ENCODE measurements at regions not wholly inside any gene's neighbourhood (a gene's known extent, or its start where the extent isn't known, plus 50 kb on each side); places are given as distances from the start of the nearest gene placed in this dataset.

- TF ChIP-seq CTCF (IDR thresholded peaks at IDR 0.05) (no peak), YY1 (IDR thresholded peaks at IDR 0.05; ENCODE audit: low read depth) (no peak), JUND (IDR thresholded peaks at IDR 0.05) (no peak), POLR2AphosphoS5 (IDR thresholded peaks at IDR 0.05; ENCODE audit: low read depth, low read length) (no peak), TAF1 (IDR thresholded peaks at IDR 0.05; ENCODE audit: borderline replicate concordance, low read depth, low read length) (no peak), EP300 (IDR thresholded peaks at IDR 0.05; ENCODE audit: borderline replicate concordance in 1 of 2, low read depth in 1 of 2, low read length in 1 of 2) (no peak), MXI1 (IDR thresholded peaks at IDR 0.05; ENCODE audit: low read depth, low read length) (no peak), SMC3 (IDR thresholded peaks at IDR 0.05; ENCODE audit: low read depth, low read length) (no peak), ZBTB33 (IDR thresholded peaks at IDR 0.05; ENCODE audit: borderline replicate concordance, low read depth) (no peak)
These were observed 188.5 kb upstream of the MKI67 start for GRCh38 chr10:128314686-128315085.
